HG02943 (cell line): ENCODE measurements at regions not wholly inside any gene's neighbourhood (a gene's known extent, or its start where the extent isn't known, plus 50 kb on each side); places are given as distances from the start of the nearest gene placed in this dataset.

Experiments
- ATAC-seq: cut with Tn5 transposase; IDR thresholded peaks from one replicate; pipeline ENCODE4 v1.9.1; 2021; ENCODE audit warnings: mild to moderate bottlenecking, low read depth, moderate library complexity; ENCODE audit not compliant: unreplicated experiment

DNA sequence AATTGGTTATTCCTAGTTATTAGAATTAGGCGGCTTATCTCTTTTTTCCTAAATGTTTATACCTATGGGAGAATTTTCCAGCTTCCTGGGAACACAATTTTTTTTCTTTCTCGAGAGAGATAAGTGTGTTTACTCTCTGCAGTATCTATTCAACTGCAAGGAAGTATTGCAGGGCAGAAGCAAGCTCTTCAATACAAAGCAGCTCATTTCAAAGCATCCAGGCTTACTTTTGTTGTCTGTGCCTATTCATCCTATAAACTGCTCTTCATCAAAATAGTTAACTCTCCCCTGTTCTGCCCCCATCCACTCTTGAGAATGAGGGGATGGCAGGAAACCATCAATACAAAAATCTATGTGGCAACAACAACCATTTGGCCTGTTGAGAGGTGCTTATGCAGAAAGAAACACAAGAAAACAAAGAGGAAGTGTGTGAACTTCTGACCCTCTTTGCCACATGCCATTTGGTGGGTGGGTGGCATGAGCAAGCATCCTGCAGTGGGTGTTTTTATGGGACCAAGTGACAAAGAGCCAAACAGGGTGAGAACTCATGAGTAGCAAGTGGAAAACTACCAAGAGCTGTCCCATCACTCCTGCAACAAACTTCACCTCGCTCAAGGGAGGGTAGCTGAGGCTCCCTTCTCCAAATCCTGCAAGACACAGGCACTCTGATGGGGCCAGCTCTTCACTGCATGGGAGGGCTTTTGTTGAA is 50.6 kb upstream of the MRPS6 start:
- ATAC-seq, result no peak

DNA sequence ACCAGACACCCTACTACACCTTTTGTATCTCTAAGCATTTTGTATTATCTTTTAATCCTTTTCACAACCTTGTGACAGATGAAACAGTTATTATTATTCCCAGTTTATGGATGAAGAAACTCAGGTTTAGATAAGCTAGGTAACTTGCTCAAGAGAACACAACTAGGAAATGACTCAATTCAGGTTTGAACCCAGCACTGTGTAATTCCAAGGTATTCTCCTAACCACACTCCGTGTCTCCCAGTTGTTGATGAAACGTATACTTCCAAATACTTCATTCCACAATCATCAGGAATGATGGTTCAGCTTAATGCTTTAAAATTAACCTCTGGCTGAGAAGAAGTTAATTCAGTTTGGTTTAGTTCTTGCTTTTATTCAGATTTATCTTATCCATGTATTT is 51.7 kb upstream of the MRPS6 start:
- ATAC-seq, result no peak

DNA sequence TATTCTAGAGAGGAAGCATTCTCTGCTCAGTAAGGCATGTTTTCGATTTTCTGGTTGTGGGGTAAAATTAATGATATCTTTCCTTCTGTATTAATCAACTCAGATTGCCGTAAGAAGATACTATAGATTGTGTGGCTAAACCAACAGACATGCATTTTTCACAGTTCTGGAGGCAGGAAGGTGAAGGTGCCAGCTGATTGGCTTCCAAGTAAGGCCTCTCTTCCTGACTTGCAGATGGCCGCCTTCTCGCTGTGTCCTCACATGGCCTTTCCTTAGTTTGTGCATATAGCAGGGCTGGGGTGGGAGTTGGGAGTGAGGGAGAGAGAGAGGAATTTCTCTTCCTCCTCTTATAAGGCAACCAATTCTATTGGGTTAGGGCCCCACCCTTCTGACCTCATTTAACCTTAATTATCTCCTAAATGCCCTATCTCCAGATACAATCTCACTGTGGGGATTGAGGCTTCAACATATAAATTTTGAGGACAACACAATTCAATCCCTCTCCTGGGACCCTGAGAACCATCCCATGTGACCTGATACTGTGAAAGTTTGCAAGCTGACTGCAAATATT is 52.3 kb upstream of the MRPS6 start:
- no peak for ATAC-seq

DNA sequence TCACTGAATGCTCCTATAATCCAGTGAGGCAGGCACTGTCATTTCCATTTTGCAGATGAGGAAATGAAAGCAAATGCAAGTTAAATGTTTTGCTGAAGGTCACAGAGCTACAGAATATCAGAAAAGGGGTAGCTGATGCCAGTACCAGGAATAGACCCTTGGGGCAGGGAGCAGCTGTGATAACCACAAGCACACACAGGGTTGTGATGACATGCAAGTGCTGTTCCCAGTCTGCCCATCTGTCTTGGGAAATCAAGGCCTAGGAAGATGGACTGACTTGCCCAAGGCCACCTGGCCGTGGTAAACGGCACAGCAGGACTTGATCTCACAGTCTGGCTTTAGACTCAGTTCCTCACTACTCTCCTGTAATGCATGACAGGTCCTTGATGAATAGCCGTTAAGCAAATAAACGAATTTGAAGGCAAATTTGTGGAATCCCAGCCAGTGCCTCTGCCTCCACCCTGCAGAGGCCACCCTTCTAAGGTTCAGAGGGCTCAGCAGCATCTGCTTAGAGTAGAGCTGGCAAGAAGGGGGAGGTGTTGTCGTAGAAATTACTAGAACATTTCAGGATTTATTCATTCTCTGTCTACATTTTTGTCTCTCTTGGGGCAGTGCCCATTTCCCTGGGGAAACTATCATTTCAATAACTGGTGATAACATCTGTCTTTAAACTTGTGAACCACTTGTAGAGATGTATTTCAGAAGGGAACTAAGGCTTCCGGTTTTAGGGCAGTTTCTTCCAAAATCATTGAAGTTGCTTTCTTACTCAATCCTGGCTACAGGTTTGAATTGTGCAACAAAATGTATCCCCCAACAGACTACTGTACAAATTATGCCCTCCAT is 53.2 kb upstream of the MRPS6 start:
- peak; percentile 39 for ATAC-seq

DNA sequence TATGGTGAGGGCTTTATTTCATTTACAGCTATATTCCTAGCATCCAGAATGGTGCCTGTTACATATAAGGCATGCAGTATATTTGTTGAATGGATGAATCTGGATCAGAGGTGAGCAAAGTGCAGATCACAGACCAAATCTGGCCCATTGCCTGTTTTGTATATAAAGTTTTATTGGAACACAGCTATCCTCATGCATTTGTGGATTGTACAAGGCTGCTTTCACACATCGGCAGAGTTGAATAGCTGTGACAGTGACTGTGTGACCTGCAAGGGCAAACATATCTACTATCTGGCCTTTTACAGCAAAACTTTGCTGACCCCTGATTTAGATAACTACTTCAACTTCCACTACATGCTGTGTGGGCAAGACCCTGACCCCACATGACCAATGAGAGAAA is 54.0 kb upstream of the MRPS6 start:
- ATAC-seq, result no peak

DNA sequence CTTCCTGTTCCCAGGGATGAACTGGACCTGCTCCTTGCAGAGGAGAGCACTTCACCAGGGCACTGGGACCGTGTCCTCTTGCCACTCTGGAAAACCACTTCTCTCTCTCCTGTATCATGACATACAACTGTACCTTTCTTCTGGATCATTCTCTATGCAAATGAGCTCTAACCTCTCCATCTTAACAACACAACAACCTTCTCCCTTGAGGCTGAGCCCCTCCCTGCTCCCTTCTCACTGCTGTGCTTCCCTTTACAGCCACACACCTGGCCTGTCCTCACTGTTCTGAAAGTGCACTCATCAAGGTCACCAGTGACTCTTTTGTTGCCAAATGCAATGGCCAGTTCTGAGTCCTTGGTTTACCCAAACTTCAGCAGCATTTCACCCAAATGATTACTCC is 54.5 kb upstream of the MRPS6 start:
- no peak for ATAC-seq

DNA sequence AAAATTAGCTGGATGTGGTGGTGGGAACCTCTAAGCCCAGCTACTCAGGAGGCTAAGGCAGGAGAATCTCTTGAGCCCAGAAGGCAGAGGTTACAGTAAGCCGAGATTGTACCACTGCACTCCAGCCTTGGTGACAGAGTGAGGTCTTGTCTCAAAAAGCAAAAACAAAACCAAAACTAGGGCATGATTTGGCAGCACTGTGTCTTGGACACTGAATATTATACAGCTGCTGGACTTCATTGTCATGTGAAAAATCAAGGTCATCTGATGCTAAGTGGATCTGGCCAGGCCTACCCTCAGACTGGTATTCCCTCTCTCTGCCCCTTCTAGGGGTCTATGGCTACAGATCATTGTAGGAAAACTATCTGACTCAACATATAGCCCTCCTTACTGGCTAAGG is 55.2 kb upstream of the MRPS6 start:
- no peak for ATAC-seq

DNA sequence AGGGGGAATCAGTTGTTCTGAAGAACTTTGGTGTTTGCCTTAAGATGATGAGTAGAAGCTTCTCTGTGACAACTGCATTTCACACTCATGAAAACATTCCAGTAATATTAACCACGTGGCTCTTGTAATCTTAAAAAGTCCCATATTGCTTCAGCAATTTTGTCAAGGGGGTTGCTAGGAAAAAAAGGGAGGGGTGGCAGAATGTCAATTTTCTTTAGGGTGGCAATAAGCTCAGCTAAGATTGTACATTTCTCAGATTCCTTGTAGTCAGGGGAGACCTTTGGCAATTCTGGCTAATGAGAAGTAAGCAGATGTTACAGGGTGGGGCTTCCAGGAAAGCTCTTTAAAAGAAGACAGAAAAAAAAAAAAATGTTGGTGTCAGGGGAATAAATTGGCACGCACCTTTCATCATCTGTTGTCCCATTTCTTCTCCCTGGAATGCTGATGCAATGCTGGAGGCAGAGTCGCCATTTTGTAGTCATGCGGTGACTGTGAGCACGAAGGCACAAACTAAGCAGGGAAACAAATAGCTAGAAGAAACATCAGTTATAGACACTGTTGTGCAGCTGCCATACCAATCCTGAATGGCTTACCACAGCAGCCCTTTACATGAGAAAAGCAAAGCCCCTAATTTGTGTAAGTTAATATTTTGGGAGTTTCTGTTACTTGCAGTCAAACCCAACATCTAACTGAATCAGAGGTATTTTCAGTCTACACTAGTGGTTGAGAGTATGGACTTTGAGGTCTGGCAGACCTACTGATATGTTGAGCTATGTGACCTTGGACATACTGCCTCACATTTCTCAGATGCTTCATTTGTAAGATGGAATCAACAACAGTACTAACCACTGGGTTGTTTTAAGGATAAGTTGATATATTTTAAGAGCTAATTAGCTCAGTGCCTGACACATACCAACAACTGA is 56.1 kb upstream of the MRPS6 start:
- no peak for ATAC-seq

DNA sequence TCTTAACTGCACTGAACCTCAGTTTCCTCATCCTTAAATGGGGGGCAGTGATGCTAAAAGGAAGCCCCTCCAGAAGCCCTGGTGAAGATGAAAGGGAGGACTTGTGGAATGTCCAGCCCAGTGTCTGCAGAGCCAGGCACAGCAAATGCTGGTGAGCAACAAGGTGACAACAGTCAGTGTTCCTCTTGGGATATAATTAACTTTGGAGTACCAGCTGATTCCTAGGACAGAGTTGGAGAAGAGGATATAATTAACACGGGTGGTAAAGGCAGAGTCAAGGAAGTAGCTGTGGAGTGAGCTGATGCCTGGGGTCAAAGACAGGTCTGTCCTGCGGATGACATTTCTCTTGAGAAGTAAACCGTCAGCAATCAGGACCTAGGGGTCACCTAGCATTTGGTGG is 60.7 kb upstream of the MRPS6 start:
- ATAC-seq, result no peak

DNA sequence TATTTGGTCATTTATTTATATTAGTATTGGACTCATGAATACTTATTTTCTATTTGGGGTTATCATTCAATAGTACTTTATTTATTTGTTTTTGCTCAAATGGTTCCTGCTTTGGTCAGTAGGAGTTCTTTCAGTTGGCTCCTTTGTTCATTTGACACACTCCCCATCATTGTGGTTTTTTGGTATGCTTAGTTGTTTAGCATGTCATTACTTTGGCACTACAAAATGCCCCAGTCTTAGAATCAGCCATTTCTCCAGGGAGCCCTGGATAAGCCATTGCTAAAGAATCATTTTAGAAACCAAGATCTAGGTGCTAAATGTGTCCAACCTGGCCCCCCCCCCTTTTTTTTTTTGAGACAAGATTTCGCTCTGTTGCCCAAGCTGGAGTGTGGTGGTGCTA is 61.7 kb upstream of the MRPS6 start:
- no peak for ATAC-seq

DNA sequence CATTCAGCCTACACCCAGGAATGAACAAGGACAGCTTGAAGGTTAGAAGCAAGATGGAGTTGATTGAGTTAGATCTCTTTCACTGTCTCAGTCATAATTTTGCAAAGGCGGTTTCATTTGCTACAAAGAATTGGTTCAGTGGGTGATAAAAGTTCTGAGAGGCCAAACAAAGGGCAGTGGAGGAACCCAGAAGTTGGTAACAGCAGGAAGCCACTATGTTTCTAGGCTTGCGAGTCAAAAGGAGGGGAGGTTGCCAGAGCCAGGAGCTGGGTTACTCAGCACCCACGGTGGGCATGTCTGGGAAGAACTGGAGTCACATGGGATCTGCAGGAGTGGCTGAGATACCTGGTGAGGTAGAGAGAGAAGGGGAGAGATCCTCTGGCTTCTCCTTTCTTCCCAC is 64.2 kb upstream of the MRPS6 start:
- no peak for ATAC-seq

DNA sequence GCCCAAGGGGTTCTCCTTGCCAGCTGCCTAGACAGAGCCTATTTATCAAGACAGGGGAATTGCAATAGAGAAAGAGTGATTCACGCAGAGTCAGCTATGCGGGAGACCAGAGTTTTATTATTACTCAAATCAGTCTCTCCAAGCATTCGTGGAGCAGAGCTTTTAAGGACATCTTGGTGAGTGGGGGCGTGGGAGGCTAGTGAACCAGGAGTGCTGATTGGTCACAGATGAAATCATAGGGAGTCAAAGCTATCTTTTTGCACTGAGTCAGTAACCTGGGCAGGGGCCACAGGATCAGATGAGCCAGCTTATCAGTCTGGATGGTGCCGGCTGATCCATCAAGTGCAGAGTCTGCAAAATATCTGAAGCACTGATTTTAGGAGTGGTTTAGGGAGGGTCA is 64.8 kb upstream of the MRPS6 start:
- no peak for ATAC-seq

DNA sequence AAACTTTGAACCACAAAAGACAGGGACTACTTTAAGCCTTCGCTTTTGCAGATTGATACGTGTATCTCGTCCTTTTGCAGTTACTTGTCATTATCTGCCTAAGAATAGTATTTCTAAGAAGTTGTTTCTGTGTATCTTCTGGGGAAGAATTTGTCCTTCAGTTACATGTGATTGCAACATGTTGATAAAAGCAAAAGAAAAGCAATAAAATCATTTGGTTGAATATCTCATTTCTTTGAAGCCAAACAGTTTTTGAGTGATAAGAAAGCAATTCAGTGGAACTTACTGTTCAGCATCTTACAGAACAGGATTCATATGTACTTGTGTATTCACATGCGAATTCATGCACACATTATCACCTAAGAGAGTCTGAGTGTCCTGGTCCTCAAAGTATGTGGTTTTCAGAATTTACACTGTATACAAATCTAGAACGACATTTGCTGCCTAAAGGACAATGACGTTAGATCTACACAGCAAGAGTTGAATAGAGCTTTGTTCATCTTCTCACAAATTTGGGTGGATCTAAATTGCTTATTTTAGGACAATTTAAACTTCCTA is 66.7 kb upstream of the MRPS6 start:
- ATAC-seq, result no peak

DNA sequence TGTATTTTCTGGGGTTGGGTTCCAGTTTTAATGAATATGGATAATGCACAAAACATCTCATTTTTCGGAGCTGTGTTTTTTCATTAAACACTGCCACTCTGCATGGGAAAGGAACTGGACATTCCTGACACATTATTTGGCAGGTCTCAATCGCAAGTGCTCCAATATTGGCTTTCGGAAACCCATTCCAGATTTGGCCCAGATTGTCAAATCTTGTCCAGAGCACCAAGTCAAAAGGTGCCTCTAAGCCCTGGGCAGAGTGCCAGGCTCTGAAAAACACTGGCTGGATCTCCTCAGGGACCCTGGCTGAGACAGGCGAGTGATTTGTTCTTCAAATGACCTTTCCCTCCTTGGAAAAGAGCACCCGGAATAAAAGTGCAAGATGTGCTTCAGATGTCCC is 68.4 kb upstream of the MRPS6 start:
- ATAC-seq, result no peak

DNA sequence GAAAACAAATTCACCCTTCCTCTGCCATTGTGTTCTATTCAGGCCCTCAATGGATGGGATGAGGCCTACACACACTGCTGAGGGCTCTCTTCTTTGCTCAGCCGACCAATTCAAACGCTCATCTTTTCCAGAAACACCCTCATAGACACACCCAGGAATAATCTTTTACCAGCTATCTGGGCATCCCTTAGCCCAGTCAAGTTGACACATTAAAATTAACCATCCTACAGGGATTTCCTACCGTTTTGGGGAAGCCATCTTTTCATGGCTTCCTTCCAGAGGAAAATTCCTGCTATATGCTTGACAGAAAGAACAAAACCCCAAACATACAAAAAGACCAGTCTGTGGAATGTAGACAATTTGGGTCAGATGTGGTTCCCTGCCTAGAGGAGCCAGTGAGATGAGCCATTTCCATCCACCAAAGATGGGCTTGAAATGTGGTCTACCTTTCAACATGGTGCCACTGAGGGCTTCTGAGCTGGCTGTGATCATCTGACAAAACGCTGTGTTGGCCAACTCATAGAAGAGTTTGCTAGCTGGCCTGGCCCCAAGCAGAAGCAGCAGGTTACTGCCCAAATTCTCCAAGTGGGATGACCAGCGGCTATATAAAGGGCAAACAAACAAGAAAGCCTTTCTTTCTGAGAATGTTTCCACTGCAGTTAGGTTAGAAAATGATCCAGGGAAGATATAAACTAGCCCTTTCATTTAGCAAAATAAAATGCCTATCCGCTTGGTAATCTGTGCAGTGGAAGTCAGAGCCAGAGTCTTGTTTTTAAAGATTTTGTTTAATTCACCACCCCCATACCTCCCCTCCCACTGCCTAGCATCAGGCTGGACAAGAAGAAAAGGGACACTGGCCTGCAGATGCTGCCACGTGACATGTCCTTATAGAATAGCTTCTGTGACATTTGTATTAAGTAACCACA is 69.1 kb upstream of the MRPS6 start:
- no peak for ATAC-seq

DNA sequence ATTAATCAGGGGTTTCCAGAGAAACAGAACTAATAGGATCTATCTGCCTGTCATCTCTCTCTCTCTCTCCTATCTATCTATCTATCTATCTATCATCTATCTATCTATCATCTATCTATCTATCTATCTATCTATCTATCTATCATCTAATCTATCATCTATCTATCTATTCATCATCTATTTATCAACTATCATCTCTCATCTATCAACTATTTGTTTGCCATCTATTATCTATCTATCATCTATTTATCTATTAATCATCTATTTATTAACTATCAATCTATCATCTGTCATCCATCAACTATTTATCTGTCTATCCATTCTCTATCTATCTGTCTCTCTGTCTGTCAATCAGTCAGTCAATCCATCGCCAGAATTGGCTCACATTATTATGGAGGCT is 70.0 kb upstream of the MRPS6 start:
- no peak for ATAC-seq

DNA sequence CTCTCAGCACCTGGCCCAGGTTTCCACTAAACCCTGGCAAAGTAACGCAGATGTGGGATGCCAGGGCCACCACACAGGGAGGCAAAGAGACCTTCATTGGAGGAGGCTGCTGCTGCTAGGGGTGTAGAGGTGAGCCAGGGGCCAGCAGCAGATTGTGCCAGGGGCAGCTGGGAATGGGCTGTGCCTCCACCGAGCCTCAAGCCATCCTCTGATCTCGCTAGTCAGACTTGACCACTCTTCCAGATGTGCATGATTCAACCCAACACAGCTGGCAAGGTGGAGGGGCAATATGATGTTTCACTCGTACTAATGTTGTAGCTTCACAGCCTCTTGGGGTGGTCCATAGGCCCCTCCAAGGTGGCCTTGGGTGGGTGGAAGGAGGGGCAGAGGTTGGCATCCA is 73.0 kb upstream of the MRPS6 start:
- no peak for ATAC-seq

DNA sequence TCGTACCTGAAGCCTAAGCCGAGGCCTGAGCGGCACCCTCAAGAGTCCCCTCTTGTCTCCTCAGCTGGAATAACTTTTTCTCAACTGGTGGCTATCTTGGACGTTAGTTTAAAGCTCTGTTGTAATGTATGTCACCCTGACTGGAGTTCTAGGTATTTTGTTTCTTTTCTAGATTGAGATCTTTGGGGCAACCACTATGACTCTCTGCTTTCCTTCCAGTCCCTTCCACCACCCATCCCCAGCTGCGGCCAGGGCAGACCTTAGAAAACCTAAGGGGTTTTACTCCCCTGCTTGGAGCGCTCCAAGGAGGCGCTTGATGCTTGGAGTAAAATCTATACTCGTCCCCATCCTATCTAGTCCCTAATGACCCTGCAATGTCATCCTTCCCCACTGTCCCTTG is 74.6 kb upstream of the MRPS6 start:
- no peak for ATAC-seq

DNA sequence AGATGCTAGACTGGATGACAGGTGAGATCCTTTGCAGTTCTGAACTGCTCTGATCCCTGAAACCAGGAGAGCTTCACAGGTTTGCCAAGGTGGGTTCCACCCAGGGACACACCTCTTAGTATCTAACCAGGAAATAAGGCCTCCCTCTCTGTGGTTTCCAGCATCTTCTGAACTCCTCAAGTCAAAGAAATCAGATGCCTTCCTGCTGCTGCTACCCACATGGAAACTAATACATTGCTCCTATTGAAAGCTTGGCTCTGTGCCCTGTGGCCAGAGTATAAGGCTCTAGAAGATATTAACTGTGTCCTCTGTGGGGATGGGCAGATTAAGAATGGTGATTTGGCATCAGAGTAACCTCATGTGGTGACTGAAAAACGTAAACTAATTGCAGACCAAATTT is 75.0 kb upstream of the MRPS6 start:
- no peak for ATAC-seq
